ACC112 (cell line): ENCODE measurements at regions not wholly inside any gene's neighbourhood (a gene's known extent, or its start where the extent isn't known, plus 50 kb on each side); places are given as distances from the start of the nearest gene placed in this dataset.
A peak's percentile ranks its signal among the peaks of the same experiment; 100 is the strongest.

ENCODE experiments used
- H2AFZ ChIP-seq: fragments of 200-600 bp; sonication (generic); one replicate; pipeline ENCODE4 v1.6.0; 2017; ENCODE audit warnings: antibody characterized with exemption, low read length; ENCODE audit not compliant: unreplicated experiment
- H3K27ac ChIP-seq: fragments of 200-600 bp; sonication (generic); 2 replicates; pipeline ENCODE4 v1.5.1; 2014; ENCODE audit warnings: low read depth, mild to moderate bottlenecking, antibody characterized with exemption, low read length, moderate library complexity
- H3K27me3 ChIP-seq: fragments of 200-600 bp; sonication (generic); 2 replicates; pipeline ENCODE4 v1.6.1; 2014; ENCODE audit warnings: mild to moderate bottlenecking, antibody characterized with exemption, low read length, moderate library complexity, mixed read lengths; ENCODE audit not compliant: insufficient read depth
- H3K36me3 ChIP-seq: fragments of 200-600 bp; sonication (generic); 2 replicates; pipeline ENCODE4 v1.6.1; 2016; ENCODE audit warnings: mild to moderate bottlenecking, antibody characterized with exemption, low read length, moderate library complexity, mixed read lengths; ENCODE audit not compliant: insufficient read depth
- H3K4me1 ChIP-seq: fragments of 200-600 bp; sonication (generic); one replicate; pipeline ENCODE4 v1.6.1; 2016; ENCODE audit warnings: low read length, mixed read lengths; ENCODE audit not compliant: insufficient read depth, unreplicated experiment, control insufficient read depth
- H3K4me3 ChIP-seq: fragments of 200-600 bp; sonication (generic); 2 replicates; pipeline ENCODE4 v1.5.1; 2014; ENCODE audit warnings: mild to moderate bottlenecking, low read depth, low read length
- H3K79me2 ChIP-seq: fragments of 200-600 bp; sonication (generic); one replicate; pipeline ENCODE4 v1.6.0; 2016; ENCODE audit warnings: low read length; ENCODE audit not compliant: control insufficient read depth, unreplicated experiment, insufficient read depth

- no peak overlapping the region for H2AFZ ChIP-seq
- H3K4me3 ChIP-seq: peak overlapping the region; percentile 34; the same call in 1 of the 2 replicates
- peaks cover 37% of the 10 kb centered on the region for H3K4me1 ChIP-seq
- no peaks in the 10 kb centered on the region for H3K36me3 ChIP-seq
- H3K27ac ChIP-seq: peak overlapping the region; percentile 77
- H3K79me2 ChIP-seq: no peaks in the 10 kb centered on the region
- no peaks in the 10 kb centered on the region for H3K27me3 ChIP-seq
Observed at GRCh38 chr17:72397687-72398086, 276.9 kb downstream of the SOX9 start.

DNA sequence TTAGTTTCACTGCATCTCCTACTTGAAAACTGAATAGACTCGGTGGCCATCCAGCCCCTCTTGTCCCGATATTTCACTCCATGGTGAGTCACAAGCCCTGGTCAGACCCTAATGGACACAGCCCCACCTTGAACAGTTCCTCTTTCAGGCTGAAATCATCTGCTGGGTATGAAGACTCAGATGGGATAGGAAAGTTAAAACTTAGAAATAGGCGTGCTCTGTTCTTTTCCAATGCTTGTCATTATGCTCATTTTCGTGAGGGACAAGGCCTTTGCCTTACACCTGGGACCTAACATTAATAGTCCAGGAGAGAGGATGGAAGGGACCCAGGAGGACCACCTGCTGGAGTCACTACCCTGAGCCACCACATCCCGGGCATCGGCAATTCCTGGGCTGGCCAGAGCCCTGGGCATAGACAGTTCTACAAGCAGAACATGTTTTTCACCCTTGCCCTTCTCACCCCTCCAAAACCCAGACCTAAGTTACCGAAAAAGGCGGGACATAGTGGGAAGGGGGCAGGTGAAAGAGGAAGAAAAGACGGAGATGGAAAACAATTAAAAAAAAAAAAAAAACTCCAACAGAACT lies 278.3 kb downstream of the SOX9 start:
- H3K27me3 ChIP-seq: no peaks in the 10 kb centered on the region
- H2AFZ ChIP-seq: no peak overlapping the region
- H3K4me3 ChIP-seq: no peak overlapping the region
- H3K27ac ChIP-seq: no peak overlapping the region
- H3K36me3 ChIP-seq: no peaks in the 10 kb centered on the region
- no peaks in the 10 kb centered on the region for H3K79me2 ChIP-seq
- H3K4me1 ChIP-seq: peaks cover 23% of the 10 kb centered on the region

- Histone ChIP-seq H2AFZ (no peak overlapping the region), H3K27me3 (no peaks in the 10 kb centered on the region), H3K4me1 (peaks cover 21% of the 10 kb centered on the region), H3K79me2 (no peaks in the 10 kb centered on the region), H3K36me3 (no peaks in the 10 kb centered on the region), H3K4me3 (no peak overlapping the region), H3K27ac (no peak overlapping the region)
Observed at GRCh38 chr17:72399608-72400487, 279.0 kb downstream of the SOX9 start.

DNA sequence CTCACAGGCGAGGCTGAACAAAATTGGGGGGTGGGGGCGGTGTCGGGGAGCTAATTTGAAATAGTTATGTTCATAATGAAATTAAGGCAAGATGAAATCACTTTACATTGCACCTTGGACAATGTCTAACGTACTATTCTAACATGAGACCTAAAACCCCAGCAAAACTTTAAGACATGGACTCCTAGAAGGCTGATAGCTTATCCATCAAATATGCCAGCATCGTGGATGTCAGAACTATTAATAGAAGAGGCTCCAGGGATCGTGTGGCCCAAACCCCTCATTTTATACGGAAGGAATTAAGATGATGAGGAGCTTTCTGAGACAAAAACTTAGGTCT lies 279.6 kb downstream of the SOX9 start:
- Histone ChIP-seq H2AFZ (no peak overlapping the region), H3K27ac (no peak overlapping the region), H3K27me3 (no peaks in the 10 kb centered on the region), H3K36me3 (no peaks in the 10 kb centered on the region), H3K4me1 (peaks cover 27% of the 10 kb centered on the region), H3K4me3 (no peak overlapping the region), H3K79me2 (no peaks in the 10 kb centered on the region)

GRCh38 chr17:72400863-72401262 lies 280.0 kb downstream of the SOX9 start:
- Histone ChIP-seq H3K27me3 (no peaks in the 10 kb centered on the region), H3K4me1 (peaks cover 31% of the 10 kb centered on the region), H2AFZ (no peak overlapping the region), H3K4me3 (no peak overlapping the region), H3K27ac (no peak overlapping the region), H3K36me3 (no peaks in the 10 kb centered on the region), H3K79me2 (no peaks in the 10 kb centered on the region)

DNA sequence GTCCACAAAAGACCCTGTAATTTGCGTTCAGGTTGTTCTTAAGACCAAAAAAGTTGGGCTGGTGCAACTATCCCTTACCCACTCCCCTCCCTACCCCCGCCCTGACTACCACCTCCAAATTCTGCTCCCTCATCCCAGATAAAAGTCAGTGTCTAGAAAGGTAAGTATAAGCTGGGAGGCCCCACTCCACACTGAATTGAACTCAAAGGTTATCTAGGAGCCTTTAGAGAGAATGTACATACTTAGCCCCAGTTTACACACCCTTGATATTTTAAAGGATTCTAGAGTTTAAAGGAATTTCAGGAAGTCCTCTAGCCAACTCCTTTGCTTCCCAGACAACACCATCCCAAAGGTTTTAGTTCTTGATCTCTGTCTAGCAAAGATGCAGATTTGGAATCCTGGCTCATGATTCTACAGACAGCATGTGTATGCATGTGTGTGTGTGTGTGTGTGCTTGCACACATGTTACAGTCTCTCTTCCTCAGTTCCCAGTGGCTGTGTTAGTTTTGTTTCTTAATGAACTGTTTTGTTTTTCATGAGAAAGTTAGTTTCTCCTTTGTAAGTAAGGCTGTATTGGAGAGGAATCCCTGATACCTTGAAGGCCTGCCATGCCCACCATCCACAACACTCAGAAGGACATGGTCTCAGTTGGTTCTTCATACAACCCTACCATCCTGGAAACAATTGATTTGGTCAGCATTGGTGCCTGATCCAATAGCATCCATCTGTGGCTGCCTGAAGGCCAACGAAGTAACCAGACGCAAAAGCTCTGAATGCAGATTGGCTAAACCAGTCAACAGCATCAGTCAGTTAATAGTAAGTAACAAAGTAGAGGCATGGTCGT lies 281.3 kb downstream of the SOX9 start:
- H3K27me3 ChIP-seq: no peaks in the 10 kb centered on the region
- H3K4me1 ChIP-seq: peaks cover 35% of the 10 kb centered on the region
- H3K79me2 ChIP-seq: no peaks in the 10 kb centered on the region
- no peaks in the 10 kb centered on the region for H3K36me3 ChIP-seq
- H2AFZ ChIP-seq: no peak overlapping the region
- H3K4me3 ChIP-seq: no peak overlapping the region
- no peak overlapping the region for H3K27ac ChIP-seq

DNA sequence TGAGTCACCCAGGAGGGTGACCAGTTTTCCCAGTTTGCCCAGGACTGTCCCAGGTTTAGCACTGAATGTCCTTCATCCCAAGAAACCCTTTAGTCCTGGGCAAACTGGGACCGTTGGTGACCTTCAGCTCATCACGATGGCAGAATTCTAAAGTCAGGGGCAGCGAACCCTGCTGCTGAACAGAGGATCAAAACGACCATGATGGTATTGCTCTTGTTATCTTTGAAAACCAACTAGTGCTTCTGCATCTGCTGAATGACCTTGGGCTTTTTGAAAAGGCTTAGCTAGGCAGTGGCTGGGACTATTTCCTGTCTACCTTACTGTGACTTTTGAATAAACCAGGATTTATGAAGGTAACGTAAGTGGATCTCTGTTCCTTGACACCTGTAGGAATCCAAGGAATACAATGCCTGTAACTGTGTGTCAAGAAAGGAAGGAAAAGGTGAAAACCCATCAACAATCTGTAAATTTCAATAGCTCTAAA lies 281.9 kb downstream of the SOX9 start:
- H3K4me3 ChIP-seq: no peak overlapping the region
- no peaks in the 10 kb centered on the region for H3K36me3 ChIP-seq
- H3K79me2 ChIP-seq: no peaks in the 10 kb centered on the region
- H3K4me1 ChIP-seq: peaks cover 33% of the 10 kb centered on the region
- H3K27ac ChIP-seq: no peak overlapping the region
- H3K27me3 ChIP-seq: no peaks in the 10 kb centered on the region
- H2AFZ ChIP-seq: no peak overlapping the region

GRCh38 chr17:72403713-72404209 lies 282.9 kb downstream of the SOX9 start:
- Histone ChIP-seq H3K27me3 (no peaks in the 10 kb centered on the region), H3K27ac (no peak overlapping the region), H2AFZ (no peak overlapping the region), H3K36me3 (no peaks in the 10 kb centered on the region), H3K4me1 (peaks cover 37% of the 10 kb centered on the region), H3K79me2 (no peaks in the 10 kb centered on the region), H3K4me3 (no peak overlapping the region)

DNA sequence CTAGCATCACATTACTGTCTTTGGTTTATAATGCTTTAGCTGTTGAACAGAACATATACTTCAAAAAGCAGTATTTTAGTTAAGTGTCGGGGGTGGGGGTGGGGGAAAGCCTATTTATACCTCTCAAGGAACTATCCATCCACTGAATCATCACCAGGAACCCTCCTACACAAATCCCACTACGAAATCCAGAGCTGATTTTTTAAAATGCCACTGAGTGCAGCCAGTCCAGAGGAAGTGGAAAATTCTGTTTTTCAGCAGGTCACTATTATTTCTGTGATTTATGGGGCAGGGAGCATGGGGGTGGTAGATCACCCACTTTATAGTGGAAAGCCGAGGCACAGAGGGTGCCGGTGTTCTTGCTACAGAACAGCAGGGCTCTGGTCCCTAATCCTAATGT lies 284.1 kb downstream of the SOX9 start:
- Histone ChIP-seq H2AFZ (peak overlapping the region; percentile 61), H3K4me3 (no peak overlapping the region), H3K36me3 (no peaks in the 10 kb centered on the region), H3K79me2 (no peaks in the 10 kb centered on the region), H3K27ac (peak overlapping the region; percentile 75), H3K27me3 (no peaks in the 10 kb centered on the region), H3K4me1 (peaks cover 37% of the 10 kb centered on the region)

- no peaks in the 10 kb centered on the region for H3K36me3 ChIP-seq
- H3K79me2 ChIP-seq: no peaks in the 10 kb centered on the region
- H3K4me3 ChIP-seq: no peak overlapping the region
- H3K27me3 ChIP-seq: no peaks in the 10 kb centered on the region
- H2AFZ ChIP-seq: no peak overlapping the region
- H3K4me1 ChIP-seq: peaks cover 38% of the 10 kb centered on the region
- H3K27ac ChIP-seq: peak overlapping the region; percentile 75
Observed at GRCh38 chr17:72405662-72406230, 284.9 kb downstream of the SOX9 start.
